ENCODE measurements at regions not wholly inside any gene's neighbourhood (a gene's known extent, or its start where the extent isn't known, plus 50 kb on each side); places are given as distances from the start of the nearest gene placed in this dataset.

DNA sequence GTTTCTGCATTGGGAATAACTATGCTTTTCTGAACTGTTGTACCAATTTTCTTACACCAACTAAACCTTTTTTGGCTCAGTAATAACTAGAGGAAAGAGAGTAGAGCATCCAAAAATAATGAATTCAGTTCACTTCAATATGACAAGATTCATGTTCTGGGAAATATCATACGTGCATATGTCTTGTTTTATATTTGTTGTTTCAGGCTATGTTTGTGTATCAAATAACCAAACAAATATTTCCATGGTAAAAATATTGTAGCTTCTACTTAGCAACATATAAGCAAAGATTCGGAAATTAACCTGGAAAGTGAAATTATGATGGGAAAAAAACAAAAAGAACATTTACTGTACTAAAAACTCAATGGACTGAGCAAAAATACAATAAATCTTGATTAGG lies 503.2 kb downstream of the TMEM114 start:
- no peaks in the 10 kb centered on the region for H3K36me3 ChIP-seq (ENCODE audit: control insufficient read depth in 2 of 2, extremely low read depth in 1 of 2, insufficient read depth in 2 of 2, low read length in 2 of 2)
- no peak overlapping the region for H3K4me3 ChIP-seq (ENCODE audit: control insufficient read depth in 2 of 3, extremely low read depth in 1 of 3, insufficient read depth in 2 of 3, low read depth in 1 of 3, low read length in 3 of 3)
- no peak overlapping the region for H3K4me2 ChIP-seq (ENCODE audit: control insufficient read depth, extremely low read depth, insufficient read depth, low read depth, low read length)
- dilution Hi-C loops (cut with MboI; ENCODE audit: extremely low pct_ligation_motif_present, low sequenced_read_pairs) = no loop called here
- no peaks in the 10 kb centered on the region for H3K4me1 ChIP-seq (ENCODE audit: control insufficient read depth, extremely low read depth, insufficient read depth, low read length)
- no peaks in the 10 kb centered on the region for H3K79me2 ChIP-seq (ENCODE audit: control insufficient read depth, insufficient read depth, low read length)
- H3K9ac ChIP-seq (ENCODE audit: control insufficient read depth, extremely low read depth, insufficient read depth, low read length) = no peak overlapping the region
- H3K27ac ChIP-seq (ENCODE audit: control insufficient read depth, insufficient read depth, low read length) = no peak overlapping the region
- no peak for TF ChIP-seq EZH2 (IDR thresholded peaks at IDR 0.05; ENCODE audit: low read length)
- TF ChIP-seq, protein P1, sequence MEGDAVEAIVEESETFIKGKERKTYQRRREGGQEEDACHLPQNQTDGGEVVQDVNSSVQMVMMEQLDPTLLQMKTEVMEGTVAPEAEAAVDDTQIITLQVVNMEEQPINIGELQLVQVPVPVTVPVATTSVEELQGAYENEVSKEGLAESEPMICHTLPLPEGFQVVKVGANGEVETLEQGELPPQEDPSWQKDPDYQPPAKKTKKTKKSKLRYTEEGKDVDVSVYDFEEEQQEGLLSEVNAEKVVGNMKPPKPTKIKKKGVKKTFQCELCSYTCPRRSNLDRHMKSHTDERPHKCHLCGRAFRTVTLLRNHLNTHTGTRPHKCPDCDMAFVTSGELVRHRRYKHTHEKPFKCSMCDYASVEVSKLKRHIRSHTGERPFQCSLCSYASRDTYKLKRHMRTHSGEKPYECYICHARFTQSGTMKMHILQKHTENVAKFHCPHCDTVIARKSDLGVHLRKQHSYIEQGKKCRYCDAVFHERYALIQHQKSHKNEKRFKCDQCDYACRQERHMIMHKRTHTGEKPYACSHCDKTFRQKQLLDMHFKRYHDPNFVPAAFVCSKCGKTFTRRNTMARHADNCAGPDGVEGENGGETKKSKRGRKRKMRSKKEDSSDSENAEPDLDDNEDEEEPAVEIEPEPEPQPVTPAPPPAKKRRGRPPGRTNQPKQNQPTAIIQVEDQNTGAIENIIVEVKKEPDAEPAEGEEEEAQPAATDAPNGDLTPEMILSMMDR (optimal IDR thresholded peaks at IDR 0.05 in 1 of 3, IDR thresholded peaks at IDR 0.05 in 1 of 3, conservative IDR thresholded peaks at IDR 0.05 in 1 of 3; ENCODE audit: extremely low read depth in 1 of 3, insufficient read depth in 2 of 3, low read length in 3 of 3) = no peak
- FAIRE-seq = no peak
- no peak for DNase-seq (ENCODE audit: low read depth, low spot score)
- H3K27me3 ChIP-seq (ENCODE audit: control insufficient read depth, extremely low read depth, insufficient read depth, low read length) = no peaks in the 10 kb centered on the region
- H4K20me1 ChIP-seq (ENCODE audit: control insufficient read depth, extremely low read depth, insufficient read depth, low read length) = no peaks in the 10 kb centered on the region
- H2AFZ ChIP-seq (ENCODE audit: control insufficient read depth, low read length) = no peak overlapping the region
- no peaks in the 10 kb centered on the region for H3K9me3 ChIP-seq (ENCODE audit: control insufficient read depth, low read depth, low read length)
- H3K9me1 ChIP-seq (ENCODE audit: control insufficient read depth, extremely low read depth, insufficient read depth, low read length) = no peaks in the 10 kb centered on the region

DNA sequence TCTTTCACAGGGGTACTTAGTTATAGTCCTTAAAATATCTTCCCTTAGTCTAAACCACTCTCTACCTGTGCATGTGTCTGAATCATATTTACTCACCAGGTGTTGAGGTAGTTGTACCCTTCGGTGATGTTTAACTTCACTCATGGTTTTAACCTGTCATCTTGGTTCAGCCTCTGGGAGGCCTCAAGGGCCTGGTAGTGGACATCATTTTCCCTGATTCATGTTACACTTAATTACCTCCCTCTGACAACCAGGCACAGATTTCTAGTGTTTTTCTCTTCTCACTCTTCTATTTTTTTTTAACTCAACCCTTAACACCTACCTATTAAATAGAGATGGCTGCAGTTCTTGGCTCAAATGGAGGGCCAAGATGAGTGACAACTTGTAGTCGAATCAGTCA lies 505.4 kb downstream of the TMEM114 start:
- dilution Hi-C loops (cut with MboI; ENCODE audit: extremely low pct_ligation_motif_present, low sequenced_read_pairs) = no loop called here

More for the DNA sequence above, 505.4 kb downstream of the TMEM114 start:
- Histone ChIP-seq H3K9me3 (ENCODE audit: control insufficient read depth, low read depth, low read length) (no peaks in the 10 kb centered on the region), H3K4me1 (ENCODE audit: control insufficient read depth, extremely low read depth, insufficient read depth, low read length) (no peaks in the 10 kb centered on the region), H3K36me3 (ENCODE audit: control insufficient read depth in 2 of 2, extremely low read depth in 1 of 2, insufficient read depth in 2 of 2, low read length in 2 of 2) (no peaks in the 10 kb centered on the region), H3K9ac (ENCODE audit: control insufficient read depth, extremely low read depth, insufficient read depth, low read length) (no peak overlapping the region), H3K27ac (ENCODE audit: control insufficient read depth, insufficient read depth, low read length) (no peak overlapping the region), H3K79me2 (ENCODE audit: control insufficient read depth, insufficient read depth, low read length) (no peaks in the 10 kb centered on the region), H3K4me3 (ENCODE audit: control insufficient read depth in 2 of 3, extremely low read depth in 1 of 3, insufficient read depth in 2 of 3, low read depth in 1 of 3, low read length in 3 of 3) (no peak overlapping the region), H3K27me3 (ENCODE audit: control insufficient read depth, extremely low read depth, insufficient read depth, low read length) (no peaks in the 10 kb centered on the region), H4K20me1 (ENCODE audit: control insufficient read depth, extremely low read depth, insufficient read depth, low read length) (no peaks in the 10 kb centered on the region), H3K4me2 (ENCODE audit: control insufficient read depth, extremely low read depth, insufficient read depth, low read depth, low read length) (no peak overlapping the region), H2AFZ (ENCODE audit: control insufficient read depth, low read length) (no peak overlapping the region), H3K9me1 (ENCODE audit: control insufficient read depth, extremely low read depth, insufficient read depth, low read length) (no peaks in the 10 kb centered on the region)
- no peak for FAIRE-seq
- no peak for TF ChIP-seq EZH2 (IDR thresholded peaks at IDR 0.05; ENCODE audit: low read length)
- TF ChIP-seq, protein P1 (optimal IDR thresholded peaks at IDR 0.05 in 1 of 3, IDR thresholded peaks at IDR 0.05 in 1 of 3, conservative IDR thresholded peaks at IDR 0.05 in 1 of 3; ENCODE audit: extremely low read depth in 1 of 3, insufficient read depth in 2 of 3, low read length in 3 of 3) = no peak
- DNase-seq (ENCODE audit: low read depth, low spot score) = no peak
